HG02571 (cell line): ENCODE measurements at regions not wholly inside any gene's neighbourhood (a gene's known extent, or its start where the extent isn't known, plus 50 kb on each side); places are given as distances from the start of the nearest gene placed in this dataset.
"Not testable (repeated sequence)": the region's sequence is repeated elsewhere in the genome, so short reads cannot be mapped to it uniquely, and the experiment has no call there.

ENCODE experiments used
- ATAC-seq: cut with Tn5 transposase; IDR thresholded peaks from one replicate; pipeline ENCODE4 v1.9.1; 2021; ENCODE audit warnings: mild to moderate bottlenecking, moderate library complexity; ENCODE audit not compliant: unreplicated experiment

GRCh38 chrX:74085642-74086236 is 218.2 kb upstream of the ZCCHC13 start:
- ATAC-seq = no peak

GRCh38 chrX:74080165-74080564 is 223.8 kb upstream of the ZCCHC13 start:
- ATAC-seq = no peak

- ATAC-seq = no peak
Measured at GRCh38 chrX:74065831-74066390, 213.4 kb upstream of the XIST start.

- no peak for ATAC-seq
Measured at GRCh38 chrX:74063426-74064155, 211.1 kb upstream of the XIST start.

- ATAC-seq = no peak
Measured at GRCh38 chrX:74061879-74062278, 209.4 kb upstream of the XIST start.

GRCh38 chrX:74049126-74049525 is 196.6 kb upstream of the XIST start:
- no peak for ATAC-seq

- not testable (repeated sequence) for ATAC-seq
Measured at GRCh38 chrX:74034066-74034465, 181.6 kb upstream of the XIST start.

GRCh38 chrX:74031527-74031926 is 179.0 kb upstream of the XIST start:
- ATAC-seq = not testable (repeated sequence)

- not testable (repeated sequence) for ATAC-seq
Measured at GRCh38 chrX:74030766-74031165, 178.3 kb upstream of the XIST start.

- ATAC-seq = not testable (repeated sequence)
Measured at GRCh38 chrX:74025145-74025544, 172.6 kb upstream of the XIST start.

GRCh38 chrX:74023203-74023602 is 170.7 kb upstream of the XIST start:
- ATAC-seq = no peak

- ATAC-seq = no peak
Measured at GRCh38 chrX:74018253-74018652, 165.7 kb upstream of the XIST start.

- ATAC-seq = peak; percentile 93
Measured at GRCh38 chrX:74015379-74016019, 163.0 kb upstream of the XIST start.

- no peak for ATAC-seq
Measured at GRCh38 chrX:74009041-74009440, 156.5 kb upstream of the XIST start.

- ATAC-seq = no peak
Measured at GRCh38 chrX:73992019-73992418, 139.5 kb upstream of the XIST start.

- no peak for ATAC-seq
Measured at GRCh38 chrX:73987166-73987565, 134.7 kb upstream of the XIST start.

- ATAC-seq = no peak
Measured at GRCh38 chrX:73979551-73980131, 127.1 kb upstream of the XIST start.

GRCh38 chrX:73977542-73978169 is 125.1 kb upstream of the XIST start:
- ATAC-seq = peak; percentile 74

GRCh38 chrX:73967461-73967860 is 114.9 kb upstream of the XIST start:
- ATAC-seq = not testable (repeated sequence)

GRCh38 chrX:73965833-73966232 is 113.3 kb upstream of the XIST start:
- ATAC-seq = no peak

GRCh38 chrX:73964579-73964978 is 112.1 kb upstream of the XIST start:
- ATAC-seq = no peak
